Neural cell (in vitro differentiated cells): ENCODE measurements at regions not wholly inside any gene's neighbourhood (a gene's known extent, or its start where the extent isn't known, plus 50 kb on each side); places are given as distances from the start of the nearest gene placed in this dataset.

Experiments
- H2AFZ ChIP-seq: fragments of 200-600, 300-800 bp; sonication (generic), shearing (Covaris generic); 2 replicates; pipeline ENCODE4 v1.6.0; 2014; ENCODE audit warnings: low read depth, mild to moderate bottlenecking, antibody characterized with exemption, low read length, moderate library complexity
- H3F3A ChIP-seq: fragments of 200-600 bp; shearing (Covaris generic); 2 replicates; pipeline ENCODE4 v1.6.1; 2016; ENCODE audit warnings: mild to moderate bottlenecking, moderate library complexity, mixed read lengths, antibody characterized with exemption, low read length; ENCODE audit not compliant: insufficient read depth, poor library complexity, severe bottlenecking
- H3K27ac ChIP-seq: fragments of 200-600, 300-800 bp; sonication (generic), shearing (Covaris generic); 2 replicates; pipeline ENCODE4 v1.5.1; 2014; ENCODE audit warnings: mild to moderate bottlenecking, low read length, moderate library complexity
- H3K27me3 ChIP-seq: fragments of 300-800, 200-600 bp; sonication (generic), shearing (Covaris generic); 2 replicates; pipeline ENCODE4 v1.6.0; 2014; ENCODE audit warnings: mild to moderate bottlenecking, low read depth, low read length, moderate library complexity; ENCODE audit not compliant: insufficient read depth
- H3K36me3 ChIP-seq: fragments of 300-800, 200-600 bp; sonication (generic), shearing (Covaris generic); 2 replicates; pipeline ENCODE4 v1.5.1; 2014; ENCODE audit warnings: mild to moderate bottlenecking, antibody characterized with exemption, low read length, moderate library complexity; ENCODE audit not compliant: insufficient read depth
- H3K4me2 ChIP-seq: fragments of 300-800, 200-600 bp; sonication (generic), shearing (Covaris generic); 2 replicates; pipeline ENCODE4 v1.6.0; 2014; ENCODE audit warnings: mild to moderate bottlenecking, low read length
- H3K4me3 ChIP-seq: fragments of 300-800, 200-600 bp; sonication (generic), shearing (Covaris generic); 2 replicates; pipeline ENCODE4 v1.5.1; 2014; ENCODE audit warnings: mild to moderate bottlenecking, low read length, moderate library complexity
- H3K79me2 ChIP-seq: fragments of 200-600 bp; shearing (Covaris generic); replicated peaks from 2 replicates; pipeline ENCODE4 v1.6.0; 2014; ENCODE audit warnings: mild to moderate bottlenecking, low read length, moderate library complexity; ENCODE audit not compliant: insufficient read depth
- H3K9ac ChIP-seq: fragments of 300-800, 200-600 bp; sonication (generic), shearing (Covaris generic); 2 replicates; pipeline ENCODE4 v1.6.1; 2016; ENCODE audit warnings: mild to moderate bottlenecking, low read length, mixed read lengths
- H3K9me2 ChIP-seq: fragments of 200-600 bp; shearing (Covaris generic); 2 replicates; pipeline ENCODE4 v1.6.1; 2016; ENCODE audit warnings: mild to moderate bottlenecking, low read length, mixed read lengths; ENCODE audit not compliant: insufficient read depth
- H3K9me3 ChIP-seq: fragments of 200-600, 300-800 bp; sonication (generic), shearing (Covaris generic); 2 replicates; pipeline ENCODE4 v1.6.1; 2016; ENCODE audit warnings: mild to moderate bottlenecking, mixed run types, low read length, moderate library complexity, mixed read lengths
- H4K20me1 ChIP-seq: fragments of 200-600 bp; shearing (Covaris generic); 2 replicates; pipeline ENCODE4 v1.6.1; 2016; ENCODE audit warnings: mild to moderate bottlenecking, mixed run types; ENCODE audit not compliant: insufficient read depth
- CTCF ChIP-seq: fragments of 450-650 bp; IDR thresholded peaks from 2 replicates; pipeline ENCODE4 v1.5.1; 2014; ENCODE audit warnings: antibody characterized with exemption, mild to moderate bottlenecking, moderate library complexity; ENCODE audit not compliant: poor library complexity, severe bottlenecking
- EP300 ChIP-seq: fragments of 450-650 bp; conservative IDR thresholded peaks from 2 replicates; pipeline ENCODE4 v1.6.1; 2014; ENCODE audit warnings: antibody characterized with exemption, mild to moderate bottlenecking, moderate library complexity; ENCODE audit not compliant: poor library complexity, severe bottlenecking
- EZH2 ChIP-seq: fragments of 200-600, 300-800 bp; shearing (Covaris generic), sonication (generic); IDR thresholded peaks from 2 replicates; pipeline ENCODE4 v1.6.1; 2014; ENCODE audit warnings: antibody characterized with exemption, low read length, borderline replicate concordance, mild to moderate bottlenecking; ENCODE audit not compliant: insufficient read depth, poor library complexity, severe bottlenecking
- MXI1 ChIP-seq: fragments of 450-650 bp; conservative IDR thresholded peaks from 2 replicates; pipeline ENCODE4 v1.6.1; 2014; ENCODE audit warnings: antibody characterized with exemption, mild to moderate bottlenecking; ENCODE audit not compliant: poor library complexity, severe bottlenecking
- POLR2AphosphoS5 ChIP-seq: IDR thresholded peaks from 2 replicates; pipeline ENCODE4 v1.6.1; 2012
- RAD21 ChIP-seq: fragments of 450-650 bp; conservative IDR thresholded peaks from 2 replicates; pipeline ENCODE4 v1.6.1; 2014; ENCODE audit warnings: antibody characterized with exemption, mild to moderate bottlenecking, moderate library complexity
- REST ChIP-seq: IDR thresholded peaks from 2 replicates; pipeline ENCODE4 v1.6.1; 2012; ENCODE audit warnings: borderline replicate concordance
- SMC3 ChIP-seq: fragments of 450-650 bp; conservative IDR thresholded peaks from 2 replicates; pipeline ENCODE4 v1.6.1; 2014; ENCODE audit warnings: antibody characterized with exemption, mild to moderate bottlenecking, moderate library complexity; ENCODE audit not compliant: poor library complexity
- TAF1 ChIP-seq: IDR thresholded peaks from 2 replicates; pipeline ENCODE4 v1.6.1; 2012; ENCODE audit warnings: low read depth

- H3K9ac ChIP-seq, result no peak overlapping the region
- H3K4me3 ChIP-seq, result no peak overlapping the region
- H3K4me2 ChIP-seq, result no peak overlapping the region
- no peak overlapping the region for H3K27ac ChIP-seq
- TF ChIP-seq RAD21 (no peak), REST (no peak), EP300 (no peak), TAF1 (no peak), POLR2AphosphoS5 (no peak), EZH2 (no peak), CTCF (no peak), MXI1 (no peak), SMC3 (no peak)
- no peaks in the 10 kb centered on the region for H3K27me3 ChIP-seq
- no peaks in the 10 kb centered on the region for H3K9me3 ChIP-seq
- H4K20me1 ChIP-seq, result no peaks in the 10 kb centered on the region
- no peaks in the 10 kb centered on the region for H3K9me2 ChIP-seq
- H2AFZ ChIP-seq, result no peak overlapping the region
- no peaks in the 10 kb centered on the region for H3K79me2 ChIP-seq
- H3F3A ChIP-seq, result no peaks in the 10 kb centered on the region
- H3K36me3 ChIP-seq, result no peaks in the 10 kb centered on the region
Observed at GRCh38 chr7:121697731-121698316, 175.1 kb upstream of the PTPRZ1 start.

GRCh38 chr7:121696954-121697353 is 176.0 kb upstream of the PTPRZ1 start:
- Histone ChIP-seq H3K79me2 (no peaks in the 10 kb centered on the region), H3K27me3 (no peaks in the 10 kb centered on the region), H3K9me2 (no peaks in the 10 kb centered on the region), H3K9ac (no peak overlapping the region), H2AFZ (no peak overlapping the region), H3K4me2 (no peak overlapping the region), H3K4me3 (no peak overlapping the region), H3K36me3 (no peaks in the 10 kb centered on the region), H3K27ac (no peak overlapping the region), H4K20me1 (no peaks in the 10 kb centered on the region), H3F3A (no peaks in the 10 kb centered on the region), H3K9me3 (no peaks in the 10 kb centered on the region)
- TF ChIP-seq MXI1, result no peak
- no peak for TF ChIP-seq REST
- no peak for TF ChIP-seq EZH2
- no peak for TF ChIP-seq RAD21
- no peak for TF ChIP-seq EP300
- no peak for TF ChIP-seq TAF1
- TF ChIP-seq SMC3, result no peak
- TF ChIP-seq POLR2AphosphoS5, result no peak
- TF ChIP-seq CTCF, result no peak
